ENCODE measurements at regions not wholly inside any gene's neighbourhood (a gene's known extent, or its start where the extent isn't known, plus 50 kb on each side); places are given as distances from the start of the nearest gene placed in this dataset.

DNA sequence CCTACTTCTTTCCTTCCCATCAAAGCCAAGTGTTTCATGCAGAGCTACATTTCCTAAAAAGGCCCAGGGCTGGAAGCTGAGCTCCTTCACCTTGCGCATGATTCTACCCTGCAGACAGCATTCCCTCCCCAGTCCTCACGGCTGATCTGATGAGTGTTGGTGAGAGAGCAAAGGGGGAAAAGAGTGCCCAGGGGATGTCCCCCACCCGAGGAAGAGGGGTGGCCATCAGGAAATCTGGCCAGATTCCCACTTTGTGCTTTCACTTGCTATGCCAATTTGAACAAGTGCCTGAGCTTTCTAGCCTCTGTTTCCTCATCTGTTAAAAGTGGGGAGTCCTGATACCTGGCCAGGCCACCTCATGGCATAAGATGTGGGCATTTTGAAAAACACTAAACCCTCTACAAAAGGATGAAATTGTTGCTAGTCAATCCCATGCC lies 231.0 kb upstream of the TLE3 start:
- TF ChIP-seq CTCF (IDR thresholded peaks at IDR 0.05; ENCODE audit: low read depth, low read length): no peak
- in situ Hi-C loops (cut with HindIII; ENCODE audit: low sequenced_read_pairs): no loop called here
- no peak for DNase-seq (ENCODE audit: low read depth, low spot score)
- H3K4me3 ChIP-seq (ENCODE audit: low read depth, low read length): no peak overlapping the region

GRCh38 chr15:70327856-70328678 lies 230.3 kb upstream of the TLE3 start:
- in situ Hi-C loops (cut with HindIII; ENCODE audit: low sequenced_read_pairs): no loop called here
- H3K4me3 ChIP-seq (ENCODE audit: low read depth, low read length): no peak overlapping the region
- TF ChIP-seq CTCF (IDR thresholded peaks at IDR 0.05; ENCODE audit: low read depth, low read length): no peak
- DNase-seq (ENCODE audit: low read depth, low spot score): peak; percentile 94

GRCh38 chr15:70327328-70327855 lies 229.7 kb upstream of the TLE3 start:
- no peak for TF ChIP-seq CTCF (IDR thresholded peaks at IDR 0.05; ENCODE audit: low read depth, low read length)
- DNase-seq (ENCODE audit: low read depth, low spot score): no peak
- in situ Hi-C loops (cut with HindIII; ENCODE audit: low sequenced_read_pairs): no loop called here
- no peak overlapping the region for H3K4me3 ChIP-seq (ENCODE audit: low read depth, low read length)

DNA sequence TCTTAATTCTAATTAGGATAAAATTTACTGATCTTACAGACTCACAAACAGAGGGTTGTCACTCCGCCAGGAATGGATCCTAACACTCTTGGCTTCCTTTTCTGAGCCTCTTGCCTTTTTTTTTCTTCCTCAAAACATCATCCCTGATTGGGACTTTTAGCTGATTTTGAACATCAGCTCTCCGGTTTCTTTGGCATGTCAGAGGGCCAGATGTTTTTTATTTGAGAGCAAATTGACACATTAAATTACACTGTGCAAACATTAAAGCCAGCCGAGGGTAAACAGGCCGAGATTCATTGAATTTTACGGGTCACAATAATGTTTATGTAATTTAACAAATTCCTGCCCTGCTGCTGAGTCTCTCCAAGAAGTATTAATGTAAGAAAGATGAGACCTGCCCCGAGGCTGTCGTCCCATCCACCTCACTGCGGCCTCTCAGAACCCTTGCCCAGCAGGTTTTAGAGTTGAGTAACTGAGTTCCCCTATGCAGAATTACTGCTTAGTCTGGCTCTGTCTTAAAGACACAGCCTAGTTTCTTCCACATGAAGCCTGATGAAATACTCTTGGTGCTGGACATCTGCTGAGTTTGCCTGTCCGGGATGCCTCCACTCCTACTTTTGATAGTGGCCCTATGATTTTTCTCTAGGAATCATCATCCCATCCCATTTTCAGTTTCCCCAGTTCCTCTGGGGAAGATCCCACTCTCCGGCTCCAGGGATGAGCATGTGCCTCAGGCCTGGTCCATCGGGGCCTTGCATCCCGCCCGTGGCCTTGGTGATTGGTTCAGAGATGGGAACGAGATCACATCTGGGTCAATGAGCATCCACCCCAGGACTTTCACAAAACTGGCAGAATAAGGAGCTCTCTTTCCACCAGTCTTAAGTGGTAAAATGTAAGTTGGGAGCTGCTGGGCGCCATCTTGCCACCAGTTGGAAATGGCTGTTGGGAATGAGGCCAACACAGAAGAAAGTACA lies 226.6 kb upstream of the TLE3 start:
- no peak overlapping the region for H3K4me3 ChIP-seq (ENCODE audit: low read depth, low read length)
- no peak for TF ChIP-seq CTCF (IDR thresholded peaks at IDR 0.05; ENCODE audit: low read depth, low read length)
- in situ Hi-C loops (cut with HindIII; ENCODE audit: low sequenced_read_pairs): no loop called here
- DNase-seq (ENCODE audit: low read depth, low spot score): peak; percentile 83

GRCh38 chr15:70323111-70323851 lies 225.6 kb upstream of the TLE3 start:
- no peak overlapping the region for H3K4me3 ChIP-seq (ENCODE audit: low read depth, low read length)
- no peak for TF ChIP-seq CTCF (IDR thresholded peaks at IDR 0.05; ENCODE audit: low read depth, low read length)
- in situ Hi-C loops (cut with HindIII; ENCODE audit: low sequenced_read_pairs): no loop called here
- peak; percentile 60 for DNase-seq (ENCODE audit: low read depth, low spot score)
